ENCODE measurements at regions not wholly inside any gene's neighbourhood (a gene's known extent, or its start where the extent isn't known, plus 50 kb on each side); places are given as distances from the start of the nearest gene placed in this dataset.

GRCh38 chr17:12445331-12445730 is 220.4 kb upstream of the MYOCD start:
- no peak overlapping the region for H3K4me3 ChIP-seq (ENCODE audit: low read depth, low read length)
- H3K36me3 ChIP-seq (ENCODE audit: control insufficient read depth, insufficient read depth, low read length), result no peaks in the 10 kb centered on the region
- H3K4me1 ChIP-seq (ENCODE audit: control insufficient read depth, insufficient read depth, low read length), result no peaks in the 10 kb centered on the region
- peaks cover 3% of the 10 kb centered on the region for H3K9me3 ChIP-seq (ENCODE audit: control insufficient read depth, insufficient read depth, low read length)
- no peak for DNase-seq (ENCODE audit: low read depth in 4 of 6, low spot score in 6 of 6)
- H3K27me3 ChIP-seq (ENCODE audit: control insufficient read depth, insufficient read depth, low read length), result no peaks in the 10 kb centered on the region
- WGBS (ENCODE audit: insufficient coverage), result no CpG with 5 or more reads among the region's 1 CpG
- no peak overlapping the region for H3K27ac ChIP-seq (ENCODE audit: low read depth, low read length)

DNA sequence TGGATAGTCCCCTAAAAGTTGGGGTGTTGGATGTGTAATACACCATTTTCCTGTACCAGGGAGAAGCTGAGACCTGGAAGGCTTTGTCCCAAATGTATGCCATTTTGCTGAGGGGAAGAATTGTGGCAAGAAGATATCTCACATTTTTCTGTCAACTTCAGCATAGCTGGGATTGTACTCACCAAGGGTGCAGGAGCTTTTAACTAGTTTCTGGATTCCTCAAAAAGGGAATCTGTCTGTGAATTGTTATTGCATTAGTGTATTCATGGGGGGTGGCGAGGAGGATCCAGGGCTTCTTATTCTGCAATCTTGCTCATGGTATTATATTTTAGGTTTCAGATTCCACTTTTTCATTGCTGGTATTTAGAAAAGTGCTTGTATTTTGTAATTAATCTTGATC is 208.2 kb upstream of the MYOCD start:
- no peaks in the 10 kb centered on the region for H3K36me3 ChIP-seq (ENCODE audit: control insufficient read depth, insufficient read depth, low read length)
- DNase-seq (ENCODE audit: low read depth in 4 of 6, low spot score in 6 of 6), result no peak
- H3K27ac ChIP-seq (ENCODE audit: low read depth, low read length), result no peak overlapping the region
- H3K27me3 ChIP-seq (ENCODE audit: control insufficient read depth, insufficient read depth, low read length), result no peaks in the 10 kb centered on the region
- H3K4me1 ChIP-seq (ENCODE audit: control insufficient read depth, insufficient read depth, low read length), result no peaks in the 10 kb centered on the region
- no CpG with 5 or more reads among the region's 1 CpG for WGBS (ENCODE audit: insufficient coverage)
- no peak overlapping the region for H3K4me3 ChIP-seq (ENCODE audit: low read depth, low read length)
- peaks cover 3% of the 10 kb centered on the region for H3K9me3 ChIP-seq (ENCODE audit: control insufficient read depth, insufficient read depth, low read length)

DNA sequence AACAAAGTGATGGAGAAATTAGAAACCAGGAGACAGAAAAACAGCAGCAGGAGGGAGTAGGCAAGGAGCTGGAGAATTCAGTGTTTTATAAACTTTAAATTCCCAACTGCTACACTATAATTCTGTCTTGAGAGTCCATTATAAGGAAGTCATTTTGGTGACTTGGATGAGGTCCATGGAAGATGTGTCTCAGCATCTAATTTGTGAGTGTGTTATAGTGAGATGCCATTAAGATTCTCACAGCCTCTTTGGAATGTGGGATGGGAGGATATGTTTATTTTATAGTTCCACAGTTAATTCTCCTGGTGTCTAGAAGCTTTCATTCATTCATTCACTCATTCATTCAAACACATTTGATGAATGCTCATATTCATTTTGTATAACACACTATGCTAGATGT is 206.0 kb upstream of the MYOCD start:
- H3K9me3 ChIP-seq (ENCODE audit: control insufficient read depth, insufficient read depth, low read length), result peaks cover 3% of the 10 kb centered on the region
- H3K27ac ChIP-seq (ENCODE audit: low read depth, low read length), result no peak overlapping the region
- no peaks in the 10 kb centered on the region for H3K4me1 ChIP-seq (ENCODE audit: control insufficient read depth, insufficient read depth, low read length)
- no peak overlapping the region for H3K4me3 ChIP-seq (ENCODE audit: low read depth, low read length)
- H3K36me3 ChIP-seq (ENCODE audit: control insufficient read depth, insufficient read depth, low read length), result no peaks in the 10 kb centered on the region
- H3K27me3 ChIP-seq (ENCODE audit: control insufficient read depth, insufficient read depth, low read length), result no peaks in the 10 kb centered on the region
- peak in 1 of 6 donors; percentile 13 for DNase-seq (ENCODE audit: low read depth in 4 of 6, low spot score in 6 of 6)

DNA sequence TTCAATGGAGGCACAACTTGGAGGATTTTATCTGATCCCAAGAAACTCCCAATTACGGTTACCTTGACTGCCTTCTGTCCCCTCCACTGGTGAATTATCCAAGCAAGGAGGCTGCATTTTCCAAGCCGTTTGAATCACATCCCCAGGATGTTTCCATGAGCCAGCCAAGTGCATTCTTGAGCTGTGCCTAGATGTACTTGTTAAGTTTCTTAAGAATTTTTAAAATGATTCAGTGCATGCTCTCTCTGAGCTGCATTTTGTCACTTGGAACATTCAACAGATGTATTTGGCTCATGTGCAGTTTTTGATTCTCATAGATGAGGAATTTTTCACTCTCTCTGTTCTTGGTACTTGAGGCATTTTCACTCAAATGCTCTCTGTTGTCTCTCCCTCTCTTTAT is 202.6 kb upstream of the MYOCD start:
- H3K27me3 ChIP-seq (ENCODE audit: control insufficient read depth, insufficient read depth, low read length), result no peaks in the 10 kb centered on the region
- 50% methylated on average over 1 of the region's 2 CpGs for WGBS (ENCODE audit: insufficient coverage)
- no peak overlapping the region for H3K4me3 ChIP-seq (ENCODE audit: low read depth, low read length)
- H3K36me3 ChIP-seq (ENCODE audit: control insufficient read depth, insufficient read depth, low read length), result no peaks in the 10 kb centered on the region
- peak in 1 of 6 donors; percentile 27 for DNase-seq (ENCODE audit: low read depth in 4 of 6, low spot score in 6 of 6)
- no peaks in the 10 kb centered on the region for H3K9me3 ChIP-seq (ENCODE audit: control insufficient read depth, insufficient read depth, low read length)
- no peaks in the 10 kb centered on the region for H3K4me1 ChIP-seq (ENCODE audit: control insufficient read depth, insufficient read depth, low read length)
- no peak overlapping the region for H3K27ac ChIP-seq (ENCODE audit: low read depth, low read length)

- H3K27me3 ChIP-seq (ENCODE audit: control insufficient read depth, insufficient read depth, low read length), result no peaks in the 10 kb centered on the region
- WGBS (ENCODE audit: insufficient coverage), result 89% methylated on average over 2 of the region's 7 CpGs
- no peak overlapping the region for H3K27ac ChIP-seq (ENCODE audit: low read depth, low read length)
- no peak overlapping the region for H3K4me3 ChIP-seq (ENCODE audit: low read depth, low read length)
- H3K36me3 ChIP-seq (ENCODE audit: control insufficient read depth, insufficient read depth, low read length), result no peaks in the 10 kb centered on the region
- no peaks in the 10 kb centered on the region for H3K9me3 ChIP-seq (ENCODE audit: control insufficient read depth, insufficient read depth, low read length)
- no peaks in the 10 kb centered on the region for H3K4me1 ChIP-seq (ENCODE audit: control insufficient read depth, insufficient read depth, low read length)
- peak in 1 of 6 donors; percentile 38 for DNase-seq (ENCODE audit: low read depth in 4 of 6, low spot score in 6 of 6)
These were observed 193.2 kb upstream of the MYOCD start for GRCh38 chr17:12472252-12473173.

DNA sequence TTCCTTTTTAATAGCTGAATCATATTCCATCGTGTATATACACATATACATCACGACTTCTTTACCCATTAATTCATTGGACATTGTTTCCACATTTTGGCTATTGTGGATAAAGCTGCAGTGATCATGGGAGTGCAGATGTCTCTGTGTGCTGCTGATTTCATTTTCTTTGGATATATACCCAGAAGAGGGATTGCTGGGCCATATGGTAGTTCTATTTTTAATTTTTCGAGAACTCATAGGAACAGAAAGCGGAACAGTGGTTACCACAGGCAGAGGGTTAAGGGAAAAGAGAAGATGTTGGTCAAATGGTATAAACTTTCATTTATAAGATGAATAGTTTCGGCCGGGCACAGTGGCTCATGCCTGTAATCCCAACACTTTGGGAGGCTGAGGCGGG is 187.4 kb upstream of the MYOCD start:
- 100% methylated on average over 2 of the region's 7 CpGs for WGBS (ENCODE audit: insufficient coverage)
- Histone ChIP-seq H3K27ac (ENCODE audit: low read depth, low read length) (no peak overlapping the region), H3K4me1 (ENCODE audit: control insufficient read depth, insufficient read depth, low read length) (no peaks in the 10 kb centered on the region), H3K9me3 (ENCODE audit: control insufficient read depth, insufficient read depth, low read length) (no peaks in the 10 kb centered on the region), H3K4me3 (ENCODE audit: low read depth, low read length) (no peak overlapping the region), H3K27me3 (ENCODE audit: control insufficient read depth, insufficient read depth, low read length) (no peaks in the 10 kb centered on the region), H3K36me3 (ENCODE audit: control insufficient read depth, insufficient read depth, low read length) (no peaks in the 10 kb centered on the region)
- DNase-seq (ENCODE audit: low read depth in 4 of 6, low spot score in 6 of 6), result peak in 1 of 6 donors; percentile 63

GRCh38 chr17:12485361-12485906 is 180.3 kb upstream of the MYOCD start:
- H3K4me3 ChIP-seq (ENCODE audit: low read depth, low read length), result no peak overlapping the region
- 100% methylated on average over 1 of the region's 4 CpGs for WGBS (ENCODE audit: insufficient coverage)
- H3K36me3 ChIP-seq (ENCODE audit: control insufficient read depth, insufficient read depth, low read length), result no peaks in the 10 kb centered on the region

DNA sequence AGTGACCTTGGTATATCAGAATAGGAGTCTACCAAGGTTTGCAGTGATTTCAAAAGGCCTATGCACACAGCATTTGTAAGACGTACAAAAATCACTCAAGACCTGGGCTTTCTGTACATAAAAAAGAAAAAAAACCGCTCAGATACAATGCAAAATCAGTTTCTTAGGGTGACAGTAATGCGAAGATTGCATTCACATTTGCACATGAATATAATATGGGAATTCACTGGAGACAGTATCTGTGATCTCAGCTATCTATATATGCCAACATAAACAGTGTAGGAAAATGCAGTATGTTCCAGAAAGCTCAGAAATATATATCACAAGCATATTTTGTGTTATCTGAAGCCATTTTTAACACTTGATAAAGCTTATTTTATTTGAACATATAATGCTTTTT is 176.4 kb upstream of the MYOCD start:
- Histone ChIP-seq H3K4me3 (ENCODE audit: low read depth, low read length) (no peak overlapping the region), H3K9me3 (ENCODE audit: control insufficient read depth, insufficient read depth, low read length) (no peaks in the 10 kb centered on the region), H3K36me3 (ENCODE audit: control insufficient read depth, insufficient read depth, low read length) (no peaks in the 10 kb centered on the region), H3K27ac (ENCODE audit: low read depth, low read length) (no peak overlapping the region), H3K27me3 (ENCODE audit: control insufficient read depth, insufficient read depth, low read length) (no peaks in the 10 kb centered on the region), H3K4me1 (ENCODE audit: control insufficient read depth, insufficient read depth, low read length) (no peaks in the 10 kb centered on the region)
- WGBS (ENCODE audit: insufficient coverage), result 80% methylated on average over 1 of the region's 3 CpGs
- DNase-seq (ENCODE audit: low read depth in 4 of 6, low spot score in 6 of 6), result peak in 1 of 6 donors; percentile 49

More at GRCh38 chr17:12485361-12485906, 180.3 kb upstream of the MYOCD start:
- Histone ChIP-seq H3K4me1 (ENCODE audit: control insufficient read depth, insufficient read depth, low read length) (no peaks in the 10 kb centered on the region), H3K27ac (ENCODE audit: low read depth, low read length) (no peak overlapping the region), H3K27me3 (ENCODE audit: control insufficient read depth, insufficient read depth, low read length) (no peaks in the 10 kb centered on the region), H3K9me3 (ENCODE audit: control insufficient read depth, insufficient read depth, low read length) (no peaks in the 10 kb centered on the region)
- DNase-seq (ENCODE audit: low read depth in 4 of 6, low spot score in 6 of 6), result no peak

- DNase-seq (ENCODE audit: low read depth in 4 of 6, low spot score in 6 of 6), result no peak
- Histone ChIP-seq H3K4me1 (ENCODE audit: control insufficient read depth, insufficient read depth, low read length) (no peaks in the 10 kb centered on the region), H3K4me3 (ENCODE audit: low read depth, low read length) (no peak overlapping the region), H3K9me3 (ENCODE audit: control insufficient read depth, insufficient read depth, low read length) (no peaks in the 10 kb centered on the region), H3K27me3 (ENCODE audit: control insufficient read depth, insufficient read depth, low read length) (no peaks in the 10 kb centered on the region), H3K36me3 (ENCODE audit: control insufficient read depth, insufficient read depth, low read length) (no peaks in the 10 kb centered on the region), H3K27ac (ENCODE audit: low read depth, low read length) (no peak overlapping the region)
- WGBS (ENCODE audit: insufficient coverage), result 75% methylated on average over 1 of the region's 3 CpGs
These were observed 173.2 kb upstream of the MYOCD start for GRCh38 chr17:12492450-12492849.

GRCh38 chr17:12505866-12506265 is 159.8 kb upstream of the MYOCD start:
- Histone ChIP-seq H3K27me3 (ENCODE audit: control insufficient read depth, insufficient read depth, low read length) (no peaks in the 10 kb centered on the region), H3K27ac (ENCODE audit: low read depth, low read length) (no peak overlapping the region), H3K4me1 (ENCODE audit: control insufficient read depth, insufficient read depth, low read length) (no peaks in the 10 kb centered on the region), H3K4me3 (ENCODE audit: low read depth, low read length) (no peak overlapping the region), H3K9me3 (ENCODE audit: control insufficient read depth, insufficient read depth, low read length) (no peaks in the 10 kb centered on the region), H3K36me3 (ENCODE audit: control insufficient read depth, insufficient read depth, low read length) (no peaks in the 10 kb centered on the region)
- no CpG with 5 or more reads among the region's 2 CpGs for WGBS (ENCODE audit: insufficient coverage)
- peak in 1 of 6 donors; percentile 57 for DNase-seq (ENCODE audit: low read depth in 4 of 6, low spot score in 6 of 6)

All from spinal cord (tissue), 9 donors.